ENCODE measurements at regions not wholly inside any gene's neighbourhood (a gene's known extent, or its start where the extent isn't known, plus 50 kb on each side); places are given as distances from the start of the nearest gene placed in this dataset.

DNA sequence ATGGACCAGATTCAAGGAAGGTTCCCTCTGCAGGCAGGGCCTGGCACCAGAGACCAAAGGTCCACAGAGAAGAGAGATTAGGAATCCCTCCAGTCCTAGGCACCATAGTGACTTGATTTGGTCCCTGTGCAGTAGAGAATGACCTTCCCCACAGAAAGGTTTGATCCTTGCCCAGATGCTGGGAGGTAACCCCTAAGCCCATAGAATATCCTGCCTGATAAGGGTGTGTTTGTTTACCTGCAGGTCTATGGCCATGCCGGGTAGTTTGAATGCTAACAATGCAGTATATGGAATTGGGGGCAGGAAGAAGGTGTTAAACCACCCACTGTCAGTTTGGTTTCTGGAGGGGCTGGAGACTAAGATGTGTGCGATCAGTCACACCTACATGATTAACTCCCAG is 57.1 kb upstream of the NFASC start:
- intact Hi-C loops (cut with DNase I), result loop anchor here in 1 of 2 donors (5.0 kb wide), 1 partner anchor 119 kb away; no protein-coding TSS in a partner anchor
- no peak for DNase-seq (ENCODE audit: low spot score)

GRCh38 chr1:204814166-204814884 is 56.3 kb upstream of the NFASC start:
- intact Hi-C loops (cut with DNase I), result loop anchor here in 1 of 2 donors (5.0 kb wide), 1 partner anchor 118 kb away; no protein-coding TSS in a partner anchor
- no peak for DNase-seq (ENCODE audit: low spot score)

GRCh38 chr1:204817341-204817740 is 53.3 kb upstream of the NFASC start:
- intact Hi-C loops (cut with DNase I), result no loop called here
- no peak for DNase-seq (ENCODE audit: low spot score)

GRCh38 chr1:204818998-204819397 is 51.7 kb upstream of the NFASC start:
- intact Hi-C loops (cut with DNase I), result loop anchor here in 1 of 2 donors (1.0 kb wide), 1 partner anchor 116 kb away; no protein-coding TSS in a partner anchor

GRCh38 chr1:204819495-204819894 is 51.2 kb upstream of the NFASC start:
- no peak for DNase-seq (ENCODE audit: low spot score)
- intact Hi-C loops (cut with DNase I), result loop anchor here in 1 of 2 donors (1.0 kb wide), 1 partner anchor 116 kb away; no protein-coding TSS in a partner anchor

More at GRCh38 chr1:204818998-204819397, 51.7 kb upstream of the NFASC start:
- DNase-seq (ENCODE audit: low spot score), result no peak
